H9 (cell line): ENCODE measurements at regions not wholly inside any gene's neighbourhood (a gene's known extent, or its start where the extent isn't known, plus 50 kb on each side); places are given as distances from the start of the nearest gene placed in this dataset.

ENCODE experiments used
- DNase-seq: peaks from one replicate; pipeline ENCODE4 v3.0.0-alpha.2; 2017
- H2AFZ ChIP-seq: one replicate; pipeline ENCODE4 v1.6.1; 2013; ENCODE audit warnings: mild to moderate bottlenecking, low read length, control low read depth, moderate library complexity
- H2AK5ac ChIP-seq: 2 replicates; pipeline ENCODE4 v1.6.1; 2013; ENCODE audit warnings: low read length, control low read depth, mixed read lengths; ENCODE audit not compliant: insufficient read length
- H2BK120ac ChIP-seq: one replicate; pipeline ENCODE4 v1.6.1; 2013; ENCODE audit warnings: low read depth, mild to moderate bottlenecking, low read length, control low read depth, inconsistent platforms; ENCODE audit not compliant: poor library complexity, severe bottlenecking
- H2BK12ac ChIP-seq: 2 replicates; pipeline ENCODE4 v1.6.1; 2013; ENCODE audit warnings: low read length, control low read depth, mixed read lengths, low read depth; ENCODE audit not compliant: insufficient read length
- H2BK15ac ChIP-seq: 2 replicates; pipeline ENCODE4 v1.6.1; 2013; ENCODE audit warnings: low read depth, low read length, control low read depth
- H2BK20ac ChIP-seq: one replicate; pipeline ENCODE4 v1.6.1; 2013; ENCODE audit warnings: low read depth, mild to moderate bottlenecking, low read length, control low read depth, inconsistent platforms; ENCODE audit not compliant: poor library complexity, severe bottlenecking
- H2BK5ac ChIP-seq: 2 replicates; pipeline ENCODE4 v1.6.1; 2013; ENCODE audit warnings: low read length, control low read depth, mixed read lengths; ENCODE audit not compliant: insufficient read length
- H3K14ac ChIP-seq: 2 replicates; pipeline ENCODE4 v1.6.1; 2013; ENCODE audit warnings: low read length, control low read depth; ENCODE audit not compliant: insufficient read depth
- H3K18ac ChIP-seq: 2 replicates; pipeline ENCODE4 v1.6.1; 2013; ENCODE audit warnings: low read depth, mild to moderate bottlenecking, mixed read lengths, low read length, control low read depth; ENCODE audit not compliant: insufficient read length
- H3K23ac ChIP-seq: 2 replicates; pipeline ENCODE4 v1.6.1; 2013; ENCODE audit warnings: low read length, control low read depth, mixed read lengths, low read depth; ENCODE audit not compliant: insufficient read length
- H3K23me2 ChIP-seq: 2 replicates; pipeline ENCODE4 v1.6.1; 2013; ENCODE audit warnings: low read depth, mild to moderate bottlenecking, mixed read lengths, low read length, control low read depth; ENCODE audit not compliant: insufficient read length, poor library complexity, severe bottlenecking
- H3K27ac ChIP-seq: 2 replicates; pipeline ENCODE4 v1.5.1; 2013; ENCODE audit warnings: low read length, control low read depth, mixed read lengths, low read depth; ENCODE audit not compliant: insufficient read length
- H3K27me3 ChIP-seq: 2 replicates; pipeline ENCODE4 v1.6.1; 2013; ENCODE audit warnings: low read length, control low read depth, inconsistent platforms; ENCODE audit not compliant: insufficient read depth
- H3K4ac ChIP-seq: 2 replicates; pipeline ENCODE4 v1.6.1; 2013; ENCODE audit warnings: low read depth, mild to moderate bottlenecking, control low read depth, inconsistent platforms, low read length, moderate library complexity
- H3K4me1 ChIP-seq: 2 replicates; pipeline ENCODE4 v1.6.1; 2013; ENCODE audit warnings: low read length, control low read depth, inconsistent platforms; ENCODE audit not compliant: insufficient read depth
- H3K4me2 ChIP-seq: 2 replicates; pipeline ENCODE4 v1.6.1; 2013; ENCODE audit warnings: low read length, control low read depth, mixed read lengths; ENCODE audit not compliant: insufficient read length, insufficient read depth
- H3K56ac ChIP-seq: 2 replicates; pipeline ENCODE4 v1.6.1; 2013; ENCODE audit warnings: low read depth, mild to moderate bottlenecking, mixed read lengths, low read length, control low read depth; ENCODE audit not compliant: insufficient read length
- H3K79me1 ChIP-seq: 2 replicates; pipeline ENCODE4 v1.6.1; 2013; ENCODE audit warnings: low read depth, mild to moderate bottlenecking, moderate library complexity, low read length, control low read depth, inconsistent platforms; ENCODE audit not compliant: insufficient read depth, poor library complexity, severe bottlenecking
- H3K79me2 ChIP-seq: 2 replicates; pipeline ENCODE4 v1.6.1; 2013; ENCODE audit warnings: low read length, control low read depth, inconsistent platforms; ENCODE audit not compliant: insufficient read depth
- H3K9ac ChIP-seq: 2 replicates; pipeline ENCODE4 v1.6.1; 2013; ENCODE audit warnings: low read length, control low read depth, mixed read lengths; ENCODE audit not compliant: insufficient read length; ENCODE audit errors: extremely low read depth
- H3K9me3 ChIP-seq: one replicate; pipeline ENCODE4 v1.6.1; 2013; ENCODE audit warnings: low read depth, low read length, inconsistent platforms; ENCODE audit not compliant: control insufficient read depth
- H3T11ph ChIP-seq: one replicate; pipeline ENCODE4 v1.6.1; 2013; ENCODE audit warnings: mild to moderate bottlenecking, low read length, control low read depth, inconsistent platforms
- H4K20me1 ChIP-seq: one replicate; pipeline ENCODE4 v1.6.1; 2013; ENCODE audit not compliant: control insufficient read depth, insufficient read length, insufficient read depth
- H4K5ac ChIP-seq: 2 replicates; pipeline ENCODE4 v1.6.1; 2013; ENCODE audit warnings: low read depth, mild to moderate bottlenecking, mixed read lengths, low read length, control low read depth; ENCODE audit not compliant: insufficient read length
- H4K8ac ChIP-seq: replicated peaks from 2 replicates; pipeline ENCODE4 v1.6.1; 2013; ENCODE audit warnings: low read length, control low read depth, mixed read lengths, low read depth; ENCODE audit not compliant: insufficient read length
- H4K91ac ChIP-seq: 2 replicates; pipeline ENCODE4 v1.6.1; 2013; ENCODE audit warnings: low read depth, mild to moderate bottlenecking, moderate library complexity, mixed read lengths, low read length, control low read depth; ENCODE audit not compliant: insufficient read length
- H3K27ac Mint-ChIP-seq, 3 experiments: 2 replicates in 2 of 3; 3 replicates in 1 of 3; pipeline ENCODE4 v1.8.0; 2020 to 2021; ENCODE audit warnings: mixed read lengths in 3 of 3, mild to moderate bottlenecking in 1 of 3, moderate library complexity in 1 of 3
- H3K27me3 Mint-ChIP-seq: 2 replicates; pipeline ENCODE4 v1.8.0; 2021; ENCODE audit warnings: low read depth, mild to moderate bottlenecking, moderate library complexity, mixed read lengths
- H3K36me3 Mint-ChIP-seq, 3 experiments: 2 replicates in 2 of 3; 3 replicates in 1 of 3; pipeline ENCODE4 v1.8.0; 2020 to 2021; ENCODE audit warnings: low read depth in 3 of 3, mixed read lengths in 3 of 3; ENCODE audit not compliant: insufficient read depth in 1 of 3
- H3K4me1 Mint-ChIP-seq, 2 experiments: 2 replicates each; pipeline ENCODE4 v1.8.0; 2020; ENCODE audit warnings: mixed read lengths in 2 of 2
- H3K4me3 Mint-ChIP-seq, 2 experiments: 2 replicates in 1 of 2; 3 replicates in 1 of 2; pipeline ENCODE4 v1.8.0; 2020 to 2021; ENCODE audit warnings: mild to moderate bottlenecking in 2 of 2, mixed read lengths in 2 of 2, moderate library complexity in 1 of 2
- H3K9me3 Mint-ChIP-seq, 2 experiments: 2 replicates in 1 of 2; 3 replicates in 1 of 2; pipeline ENCODE4 v1.8.0; 2020; ENCODE audit warnings: mild to moderate bottlenecking in 2 of 2, mixed read lengths in 2 of 2, moderate library complexity in 1 of 2
- TF ChIP-seq, protein P1 (sequence below): fragments of 200-600 bp; sonication (generic); conservative IDR thresholded peaks from 3 replicates; pipeline ENCODE4 v1.8.0; 2021; ENCODE audit warnings: antibody characterized with exemption, mild to moderate bottlenecking

GRCh38 chr2:83072767-83073166 lies 1386.3 kb downstream of the SUCLG1 start:
- H3K79me1 ChIP-seq: no peaks in the 10 kb centered on the region
- H3K9ac ChIP-seq: no peak overlapping the region
- no peaks in the 10 kb centered on the region for H3K4me1 ChIP-seq
- H3K14ac ChIP-seq: no peak overlapping the region
- TF ChIP-seq, protein P1, sequence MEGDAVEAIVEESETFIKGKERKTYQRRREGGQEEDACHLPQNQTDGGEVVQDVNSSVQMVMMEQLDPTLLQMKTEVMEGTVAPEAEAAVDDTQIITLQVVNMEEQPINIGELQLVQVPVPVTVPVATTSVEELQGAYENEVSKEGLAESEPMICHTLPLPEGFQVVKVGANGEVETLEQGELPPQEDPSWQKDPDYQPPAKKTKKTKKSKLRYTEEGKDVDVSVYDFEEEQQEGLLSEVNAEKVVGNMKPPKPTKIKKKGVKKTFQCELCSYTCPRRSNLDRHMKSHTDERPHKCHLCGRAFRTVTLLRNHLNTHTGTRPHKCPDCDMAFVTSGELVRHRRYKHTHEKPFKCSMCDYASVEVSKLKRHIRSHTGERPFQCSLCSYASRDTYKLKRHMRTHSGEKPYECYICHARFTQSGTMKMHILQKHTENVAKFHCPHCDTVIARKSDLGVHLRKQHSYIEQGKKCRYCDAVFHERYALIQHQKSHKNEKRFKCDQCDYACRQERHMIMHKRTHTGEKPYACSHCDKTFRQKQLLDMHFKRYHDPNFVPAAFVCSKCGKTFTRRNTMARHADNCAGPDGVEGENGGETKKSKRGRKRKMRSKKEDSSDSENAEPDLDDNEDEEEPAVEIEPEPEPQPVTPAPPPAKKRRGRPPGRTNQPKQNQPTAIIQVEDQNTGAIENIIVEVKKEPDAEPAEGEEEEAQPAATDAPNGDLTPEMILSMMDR: no peak
- no peaks in the 10 kb centered on the region for H3K79me2 ChIP-seq
- no peak overlapping the region for H3K23ac ChIP-seq
- no peak overlapping the region for H2AK5ac ChIP-seq
- H3K4ac ChIP-seq: no peak overlapping the region
- DNase-seq: no peak
- Mint-ChIP-seq H3K27me3 (0 out of 2 replicates have a peak, but pooled peaks cover 3% of the 10 kb centered on the region), H3K4me1 (peaks cover 0 to 10% of the 10 kb centered on the region in 2 experiments; a peak in 3 of 4 replicates), H3K4me3 (no peak overlapping the region), H3K9me3 (no peaks in the 10 kb centered on the region), H3K36me3 (no peaks in the 10 kb centered on the region), H3K27ac (no peak overlapping the region)
- H4K5ac ChIP-seq: no peak overlapping the region
- no peaks in the 10 kb centered on the region for H3K9me3 ChIP-seq
- no peak overlapping the region for H2BK5ac ChIP-seq
- H4K20me1 ChIP-seq: no peaks in the 10 kb centered on the region
- H2BK120ac ChIP-seq: no peak overlapping the region
- H2AFZ ChIP-seq: no peak overlapping the region
- H3K4me2 ChIP-seq: no peak overlapping the region
- no peak overlapping the region for H4K91ac ChIP-seq
- H4K8ac ChIP-seq: no peak overlapping the region
- no peak overlapping the region for H2BK15ac ChIP-seq
- no peak overlapping the region for H3K56ac ChIP-seq
- no peak overlapping the region for H3K27ac ChIP-seq
- H3K27me3 ChIP-seq: no peaks in the 10 kb centered on the region
- no peak overlapping the region for H2BK20ac ChIP-seq
- H3K18ac ChIP-seq: no peak overlapping the region
- no peak overlapping the region for H3T11ph ChIP-seq
- H2BK12ac ChIP-seq: no peak overlapping the region
- no peaks in the 10 kb centered on the region for H3K23me2 ChIP-seq
